HepG2 (cell line): ENCODE measurements at regions not wholly inside any gene's neighbourhood (a gene's known extent, or its start where the extent isn't known, plus 50 kb on each side); places are given as distances from the start of the nearest gene placed in this dataset.

ENCODE experiments used
- ATAC-seq: fragments of 200-7000 bp; cut with Tn5 transposase; 3 replicates; pipeline ENCODE4 v1.9.1; 2020; ENCODE audit warnings: mild to moderate bottlenecking, moderate library complexity
- BruUV-seq: library from RNA; stranded (reverse); fragments of 400-500 nt; replicated peaks from 2 replicates; lab custom pipeline; 2021; lab: Mats Ljungman, UMichigan
- CTCF ChIA-PET: fragments of 300-600 bp; formaldehyde crosslinking; extraction: SDS; loops from one replicate; lab custom pipeline; 2021; ENCODE audit warnings: low total read pairs, inconsistent platforms, low intra/inter-chr PET ratio; lab: Yijun Ruan, JAX
- POLR2A ChIA-PET: fragments of 350-600 bp; sonication (Branson Sonifier 250); formaldehyde crosslinking; loops from one replicate; lab custom pipeline; 2020; ENCODE audit warnings: antibody characterized with exemption, inconsistent platforms; lab: Yijun Ruan, JAX
- DNase-seq: peaks from one replicate; pipeline ENCODE4 v3.0.0-alpha.2; 2015; ENCODE audit warnings: low spot score
- FAIRE-seq: peaks from 3 replicates; lab custom pipeline; 2011; peaks lifted over from hg19 to GRCh38; lab: Jason Lieb, UNC
- H2AFZ ChIP-seq: one replicate; pipeline ENCODE4 v1.6.1; 2011; ENCODE audit warnings: low read length, inconsistent platforms
- H3K27ac ChIP-seq: fragments of 300-600 bp; 3 replicates; pipeline ENCODE4 v1.8.0; 2011; ENCODE audit warnings: mixed run types, mild to moderate bottlenecking, mixed read lengths, low read length, inconsistent platforms; ENCODE audit not compliant: insufficient read depth; ENCODE audit errors: extremely low read length
- H3K27me3 ChIP-seq, 2 experiments: fragments of 200-600 bp in 1 of 2; 2 replicates in 1 of 2; 3 replicates in 1 of 2; pipeline versions ENCODE4 v1.6.0 to v1.8.0; 2011; ENCODE audit warnings: low read length in 2 of 2, mild to moderate bottlenecking in 2 of 2, moderate library complexity in 2 of 2, inconsistent platforms in 1 of 2; ENCODE audit not compliant: insufficient read depth in 2 of 2, control insufficient read depth in 1 of 2
- H3K36me3 ChIP-seq, 2 experiments: fragments of 200-600 bp in 1 of 2; replicated peaks in 1 of 2; 2 replicates in 1 of 2; 3 replicates in 1 of 2; pipeline versions ENCODE4 v1.5.1 to v1.8.0; 2011; ENCODE audit warnings: low read length in 2 of 2, inconsistent platforms in 1 of 2; ENCODE audit not compliant: insufficient read depth in 2 of 2, control insufficient read depth in 1 of 2
- H3K4me1 ChIP-seq: 2 replicates; pipeline ENCODE4 v1.5.1; 2012; ENCODE audit warnings: low read length, inconsistent platforms; ENCODE audit not compliant: insufficient read depth
- H3K4me2 ChIP-seq: 2 replicates; pipeline ENCODE4 v1.6.0; 2011; ENCODE audit warnings: low read depth, low read length, inconsistent platforms
- H3K4me3 ChIP-seq, 3 experiments: fragments of 200-600 bp in 1 of 3; sonication (generic), shearing (Covaris generic) in 1 of 3; replicated peaks in 1 of 3; 2 replicates each; pipeline ENCODE4 v1.5.1; 2011 to 2016; ENCODE audit warnings: low read length in 3 of 3, inconsistent platforms in 2 of 3, low read depth in 2 of 3, mild to moderate bottlenecking in 2 of 3, control low read depth in 1 of 3, mixed read lengths in 1 of 3; ENCODE audit not compliant: insufficient read depth in 1 of 3
- H3K79me2 ChIP-seq: one replicate; pipeline ENCODE4 v1.6.1; 2011; ENCODE audit warnings: low read length, inconsistent platforms; ENCODE audit not compliant: insufficient read depth
- H3K9ac ChIP-seq: 2 replicates; pipeline ENCODE4 v1.6.0; 2011; ENCODE audit warnings: mild to moderate bottlenecking, low read depth, low read length, inconsistent platforms; ENCODE audit not compliant: insufficient read depth
- H3K9me3 ChIP-seq: 2 replicates; pipeline ENCODE4 v1.5.1; 2012; ENCODE audit warnings: mild to moderate bottlenecking, low read length
- H4K20me1 ChIP-seq: 2 replicates; pipeline ENCODE4 v1.6.0; 2011; ENCODE audit warnings: inconsistent platforms, mild to moderate bottlenecking, low read length, moderate library complexity; ENCODE audit not compliant: insufficient read depth
- ARNT ChIP-seq: fragments of 450-650 bp; IDR thresholded peaks from 2 replicates; pipeline ENCODE4 v1.6.1; 2017
- CREB3 ChIP-seq: sonication (generic); formaldehyde crosslinking; IDR thresholded peaks from 2 replicates; pipeline ENCODE4 v1.5.0; 2020; ENCODE audit warnings: missing genetic modification reagents
- DNMT3B ChIP-seq: conservative IDR thresholded peaks from 2 replicates; pipeline ENCODE4 v1.6.1; 2016; ENCODE audit warnings: missing biosample characterization, control low read depth
- FOXM1 ChIP-seq: sonication (generic); formaldehyde crosslinking; IDR thresholded peaks from 2 replicates; pipeline ENCODE4 v1.5.0; 2020; ENCODE audit warnings: missing genetic modification reagents
- IRF1 ChIP-seq: sonication (generic); formaldehyde crosslinking; IDR thresholded peaks from 2 replicates; pipeline ENCODE4 v1.4.0; 2020; ENCODE audit warnings: low read depth, mild to moderate bottlenecking, missing genetic modification reagents
- ISL2 ChIP-seq: sonication (generic); formaldehyde crosslinking; IDR thresholded peaks from 2 replicates; pipeline ENCODE4 v1.5.0; 2020; ENCODE audit warnings: missing genetic modification reagents
- JUN ChIP-seq: sonication (generic); formaldehyde crosslinking; IDR thresholded peaks from 2 replicates; pipeline ENCODE4 v1.4.0; 2020; ENCODE audit warnings: mild to moderate bottlenecking, missing genetic modification reagents
- JUND ChIP-seq: sonication (generic); formaldehyde crosslinking; IDR thresholded peaks from 2 replicates; pipeline ENCODE4 v1.8.0; 2022; ENCODE audit warnings: mild to moderate bottlenecking, missing genetic modification reagents
- KDM6A ChIP-seq: IDR thresholded peaks from 2 replicates; pipeline ENCODE4 v1.6.1; 2016; ENCODE audit warnings: low read depth
- RFXANK ChIP-seq: IDR thresholded peaks from 2 replicates; pipeline ENCODE4 v1.6.1; 2016
- ZMAT3 ChIP-seq: sonication (generic); formaldehyde crosslinking; conservative IDR thresholded peaks from 2 replicates; pipeline ENCODE4 v1.7.0; 2021; ENCODE audit warnings: missing genetic modification reagents
- ZNF468 ChIP-seq: sonication (generic); formaldehyde crosslinking; IDR thresholded peaks from 2 replicates; pipeline ENCODE4 v1.8.0; 2022; ENCODE audit warnings: mild to moderate bottlenecking, moderate library complexity, missing genetic modification reagents
- ZNF570 ChIP-seq: sonication (generic); formaldehyde crosslinking; IDR thresholded peaks from 2 replicates; pipeline ENCODE4 v1.4.0; 2020; ENCODE audit warnings: mild to moderate bottlenecking, missing genetic modification reagents, borderline replicate concordance
- ZNF597 ChIP-seq: sonication (generic); formaldehyde crosslinking; IDR thresholded peaks from 2 replicates; pipeline ENCODE4 v1.5.0; 2020; ENCODE audit warnings: missing genetic modification reagents
- ZNF598 ChIP-seq: sonication (generic); formaldehyde crosslinking; IDR thresholded peaks from 2 replicates; pipeline ENCODE4 v1.5.1; 2020; ENCODE audit warnings: mild to moderate bottlenecking, missing genetic modification reagents, borderline replicate concordance
- ZNF770 ChIP-seq: sonication (generic); formaldehyde crosslinking; IDR thresholded peaks from 2 replicates; pipeline ENCODE4 v1.5.0; 2020; ENCODE audit warnings: mild to moderate bottlenecking, missing genetic modification reagents
- ZNF780A ChIP-seq: sonication (generic); formaldehyde crosslinking; IDR thresholded peaks from 2 replicates; pipeline ENCODE4 v1.8.0; 2022; ENCODE audit warnings: mild to moderate bottlenecking, missing genetic modification reagents, moderate library complexity
- ZSCAN25 ChIP-seq: sonication (generic); formaldehyde crosslinking; IDR thresholded peaks from 2 replicates; pipeline ENCODE4 v1.8.0; 2022; ENCODE audit warnings: mild to moderate bottlenecking, missing genetic modification reagents
- WGBS: methylation state at CpG from one replicate; pipeline ENCODE4 v1.1.6; 2017; ENCODE audit warnings: low lambda C conversion rate; 5-methylcytosine and 5-hydroxymethylcytosine counted together
- in situ Hi-C: cut with HindIII; loops from 2 replicates; pipeline ENCODE4 v1.10.0; 2017; ENCODE audit warnings: low pct_unique_long_range_greater_than_20kb; ENCODE audit not compliant: extremely low pct_ligation_motif_present
- intact Hi-C: fragments of 100-400 bp; cut with micrococcal nuclease; formaldehyde crosslinking; loops from one replicate; pipeline ENCODE4 v1.10.0; 2022; ENCODE audit not compliant: unreplicated experiment

- no TSS peak for BruUV-seq
- ChIA-PET CTCF (no interaction called here), POLR2A (no interaction called here)
- no peak overlapping the region for H3K9ac ChIP-seq
- H2AFZ ChIP-seq = no peak overlapping the region
- no peak overlapping the region for H3K27ac ChIP-seq
- no peak for TF ChIP-seq CREB3 (CRISPR knock-in tag)
- no peak for TF ChIP-seq ZMAT3 (CRISPR knock-in tag)
- no peak for TF ChIP-seq ZNF597 (CRISPR knock-in tag)
- no peak for TF ChIP-seq ZSCAN25 (CRISPR knock-in tag)
- TF ChIP-seq RFXANK (CRISPR knock-in tag) = no peak
- no peak for TF ChIP-seq ISL2
- TF ChIP-seq ZNF570 (CRISPR knock-in tag) = no peak
- no peak for TF ChIP-seq KDM6A (CRISPR knock-in tag)
- TF ChIP-seq DNMT3B (CRISPR knock-in tag) = no peak
- TF ChIP-seq ZNF598 (CRISPR knock-in tag) = no peak
- TF ChIP-seq ZNF780A (CRISPR knock-in tag) = no peak
- TF ChIP-seq ZNF770 (CRISPR knock-in tag) = no peak
- no peak for TF ChIP-seq JUN
- TF ChIP-seq FOXM1 (CRISPR knock-in tag) = no peak
- TF ChIP-seq IRF1 (CRISPR knock-in tag) = no peak
- no peak for TF ChIP-seq JUND (CRISPR knock-in tag)
- TF ChIP-seq ZNF468 (CRISPR knock-in tag) = no peak
- no peak for TF ChIP-seq ARNT
- peaks cover 40% of the 10 kb centered on the region for H3K9me3 ChIP-seq
- FAIRE-seq = no peak
- in situ Hi-C loops (no loop called here), intact Hi-C loops (no loop called here)
- no peak overlapping the region for H3K4me2 ChIP-seq
- H3K4me1 ChIP-seq = no peaks in the 10 kb centered on the region
- ATAC-seq = no peak
- no peaks in the 10 kb centered on the region for H4K20me1 ChIP-seq
- H3K79me2 ChIP-seq = no peaks in the 10 kb centered on the region
- H3K36me3 ChIP-seq = no peaks in the 10 kb centered on the region
- DNase-seq = no peak
- no peaks in the 10 kb centered on the region for H3K27me3 ChIP-seq
- whole genome bisulfite sequencing = 56% methylated on average over 9 of the region's 10 CpGs
- no peak overlapping the region for H3K4me3 ChIP-seq
Observed at GRCh38 chr14:46384611-46385010, 267.0 kb downstream of the RPL10L start.
